HuH-7 (cell line): ENCODE measurements at regions not wholly inside any gene's neighbourhood (a gene's known extent, or its start where the extent isn't known, plus 50 kb on each side); places are given as distances from the start of the nearest gene placed in this dataset.

Experiments
- DNase-seq: peaks from one replicate; pipeline ENCODE4 v3.0.0; 2011; ENCODE audit warnings: low spot score

GRCh38 chr18:59963229-59963628 lies 63.4 kb downstream of the PMAIP1 start:
- DNase-seq = no peak

GRCh38 chr18:59961070-59961469 lies 61.3 kb downstream of the PMAIP1 start:
- DNase-seq = no peak

GRCh38 chr18:59960272-59960671 lies 60.5 kb downstream of the PMAIP1 start:
- no peak for DNase-seq

- DNase-seq = no peak
Observed at GRCh38 chr18:59959606-59960005, 59.8 kb downstream of the PMAIP1 start.

GRCh38 chr18:59959073-59959472 lies 59.3 kb downstream of the PMAIP1 start:
- DNase-seq = no peak

- peak; percentile 5 for DNase-seq
Observed at GRCh38 chr18:59957957-59958356, 58.2 kb downstream of the PMAIP1 start.

GRCh38 chr18:59954755-59955156 lies 55.0 kb downstream of the PMAIP1 start:
- DNase-seq = no peak

- no peak for DNase-seq
Observed at GRCh38 chr18:59954241-59954640, 54.4 kb downstream of the PMAIP1 start.
